ENCODE measurements at regions not wholly inside any gene's neighbourhood (a gene's known extent, or its start where the extent isn't known, plus 50 kb on each side); places are given as distances from the start of the nearest gene placed in this dataset.

GRCh38 chr10:10826125-10826524, 191.5 kb upstream of the CELF2 start:
- TF ChIP-seq CTCF (IDR thresholded peaks at IDR 0.05): no peak
- TF ChIP-seq POLR2A (IDR thresholded peaks at IDR 0.05): no peak
